ENCODE measurements at regions not wholly inside any gene's neighbourhood (a gene's known extent, or its start where the extent isn't known, plus 50 kb on each side); places are given as distances from the start of the nearest gene placed in this dataset.

DNA sequence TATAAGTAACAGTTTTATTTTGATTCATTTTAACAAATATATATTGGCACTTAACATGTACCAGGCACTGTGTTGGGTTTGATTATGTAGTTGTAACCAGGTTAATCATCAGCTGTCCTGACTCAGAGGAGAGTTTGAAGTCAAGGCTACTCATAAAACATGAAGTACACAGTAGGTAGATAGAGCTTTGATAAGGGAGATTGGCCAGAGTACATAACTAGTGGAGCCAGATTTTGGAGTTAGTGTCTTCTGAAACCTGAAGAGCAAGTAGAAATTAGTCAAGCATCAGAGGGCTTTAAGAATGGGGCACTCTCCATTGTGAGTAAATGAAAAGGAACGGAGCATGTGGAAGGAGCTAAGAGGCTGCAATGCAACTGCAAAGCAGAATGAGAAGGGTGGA is 333.9 kb downstream of the RFC3 start:
- H3K27me3 Mint-ChIP-seq (ENCODE audit: insufficient read depth, unreplicated experiment) = no peaks in the 10 kb centered on the region
- POLR2A ChIA-PET = interaction anchor here (0.6 to 0.7 kb wide), 2 partner anchors 69 to 758 kb away, joined by 3 read pairs; no protein-coding TSS in a partner anchor
- no TSS peak for BruUV-seq (replicated peaks)
- H3K4me3 Mint-ChIP-seq (ENCODE audit: unreplicated experiment) = no peak overlapping the region
- TF ChIP-seq, protein P1, sequence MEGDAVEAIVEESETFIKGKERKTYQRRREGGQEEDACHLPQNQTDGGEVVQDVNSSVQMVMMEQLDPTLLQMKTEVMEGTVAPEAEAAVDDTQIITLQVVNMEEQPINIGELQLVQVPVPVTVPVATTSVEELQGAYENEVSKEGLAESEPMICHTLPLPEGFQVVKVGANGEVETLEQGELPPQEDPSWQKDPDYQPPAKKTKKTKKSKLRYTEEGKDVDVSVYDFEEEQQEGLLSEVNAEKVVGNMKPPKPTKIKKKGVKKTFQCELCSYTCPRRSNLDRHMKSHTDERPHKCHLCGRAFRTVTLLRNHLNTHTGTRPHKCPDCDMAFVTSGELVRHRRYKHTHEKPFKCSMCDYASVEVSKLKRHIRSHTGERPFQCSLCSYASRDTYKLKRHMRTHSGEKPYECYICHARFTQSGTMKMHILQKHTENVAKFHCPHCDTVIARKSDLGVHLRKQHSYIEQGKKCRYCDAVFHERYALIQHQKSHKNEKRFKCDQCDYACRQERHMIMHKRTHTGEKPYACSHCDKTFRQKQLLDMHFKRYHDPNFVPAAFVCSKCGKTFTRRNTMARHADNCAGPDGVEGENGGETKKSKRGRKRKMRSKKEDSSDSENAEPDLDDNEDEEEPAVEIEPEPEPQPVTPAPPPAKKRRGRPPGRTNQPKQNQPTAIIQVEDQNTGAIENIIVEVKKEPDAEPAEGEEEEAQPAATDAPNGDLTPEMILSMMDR (IDR thresholded peaks at IDR 0.05; ENCODE audit: unreplicated experiment) = no peak
- no peak for DNase-seq (ENCODE audit: unreplicated experiment)
- no peaks in the 10 kb centered on the region for H3K36me3 Mint-ChIP-seq (ENCODE audit: insufficient read depth, unreplicated experiment)
- H3K4me1 Mint-ChIP-seq (ENCODE audit: insufficient read depth, unreplicated experiment) = peaks cover 19% of the 10 kb centered on the region
- H3K27ac Mint-ChIP-seq (ENCODE audit: low read depth, unreplicated experiment) = no peak overlapping the region
- intact Hi-C loops (cut with micrococcal nuclease) = no loop called here
- no peaks in the 10 kb centered on the region for H3K9me3 Mint-ChIP-seq (ENCODE audit: unreplicated experiment)
- CTCF ChIA-PET = interaction anchor here (1.8 kb wide), 1 partner anchor 75 kb away, joined by 9 read pairs; no protein-coding TSS in a partner anchor

DNA sequence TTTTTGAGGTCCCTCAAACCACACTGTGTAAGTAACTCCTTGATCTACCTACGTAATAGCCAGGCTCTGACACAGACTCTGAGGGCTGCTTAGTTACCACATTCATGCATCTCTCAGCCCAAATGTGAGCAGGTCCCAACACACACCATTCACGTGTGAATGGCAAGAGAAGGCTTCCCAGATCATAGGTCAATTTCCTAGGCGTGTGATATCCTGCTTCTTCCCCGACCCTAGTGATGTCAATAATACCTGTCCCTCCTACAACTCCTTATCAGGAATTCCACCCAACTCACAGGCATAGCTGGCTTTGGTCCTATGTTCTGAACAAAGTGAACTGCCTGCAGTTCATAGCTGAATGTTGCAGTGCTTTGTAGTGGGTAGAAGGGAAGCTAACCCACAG is 334.5 kb downstream of the RFC3 start:
- ChIA-PET POLR2A (interaction anchor here (0.7 to 0.8 kb wide), 2 partner anchors 28 to 212 kb away, joined by 3 read pairs; no protein-coding TSS in a partner anchor), CTCF (interaction anchor here (1.0 to 1.8 kb wide), 2 partner anchors 75 to 76 kb away, joined by 3 to 9 read pairs; no protein-coding TSS in a partner anchor)
- TF ChIP-seq, protein P1 (IDR thresholded peaks at IDR 0.05; ENCODE audit: unreplicated experiment) = no peak
- intact Hi-C loops (cut with micrococcal nuclease) = no loop called here
- H3K36me3 Mint-ChIP-seq (ENCODE audit: insufficient read depth, unreplicated experiment) = no peaks in the 10 kb centered on the region
- peaks cover 25% of the 10 kb centered on the region for H3K4me1 Mint-ChIP-seq (ENCODE audit: insufficient read depth, unreplicated experiment)
- no peaks in the 10 kb centered on the region for H3K9me3 Mint-ChIP-seq (ENCODE audit: unreplicated experiment)
- no peak overlapping the region for H3K27ac Mint-ChIP-seq (ENCODE audit: low read depth, unreplicated experiment)
- no peak overlapping the region for H3K4me3 Mint-ChIP-seq (ENCODE audit: unreplicated experiment)
- no peak for DNase-seq (ENCODE audit: unreplicated experiment)
- no peaks in the 10 kb centered on the region for H3K27me3 Mint-ChIP-seq (ENCODE audit: insufficient read depth, unreplicated experiment)
- BruUV-seq (replicated peaks) = no TSS peak

DNA sequence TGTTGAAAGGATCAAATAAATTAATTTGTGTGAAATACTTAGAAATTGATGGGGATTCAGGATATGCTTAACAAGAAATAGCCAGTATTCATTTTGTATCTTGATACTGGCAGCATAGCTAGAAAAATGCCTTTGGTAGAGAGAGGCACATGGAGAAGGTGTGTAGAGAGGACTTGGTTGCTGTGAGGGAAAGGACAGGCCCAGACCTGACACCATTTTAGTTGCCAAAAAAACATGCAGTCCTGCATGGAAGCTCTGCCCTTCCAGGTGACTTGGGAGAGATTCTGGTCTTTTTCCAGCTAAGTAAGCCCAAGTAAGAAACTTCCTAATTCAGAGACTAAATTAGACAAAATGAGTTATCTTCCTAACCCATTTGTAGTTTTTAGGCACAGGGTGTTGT is 335.0 kb downstream of the RFC3 start:
- DNase-seq (ENCODE audit: unreplicated experiment) = peak; percentile 31
- intact Hi-C loops (cut with micrococcal nuclease) = no loop called here
- Mint-ChIP-seq H3K36me3 (ENCODE audit: insufficient read depth, unreplicated experiment) (no peaks in the 10 kb centered on the region), H3K27ac (ENCODE audit: low read depth, unreplicated experiment) (no peak overlapping the region), H3K4me3 (ENCODE audit: unreplicated experiment) (no peak overlapping the region), H3K27me3 (ENCODE audit: insufficient read depth, unreplicated experiment) (no peaks in the 10 kb centered on the region), H3K9me3 (ENCODE audit: unreplicated experiment) (no peaks in the 10 kb centered on the region), H3K4me1 (ENCODE audit: insufficient read depth, unreplicated experiment) (peaks cover 28% of the 10 kb centered on the region)
- POLR2A ChIA-PET = interaction anchor here (0.7 to 0.9 kb wide), 3 partner anchors 28 to 212 kb away, joined by 3 read pairs; no protein-coding TSS in a partner anchor
- TF ChIP-seq, protein P1 (IDR thresholded peaks at IDR 0.05; ENCODE audit: unreplicated experiment) = no peak
- no TSS peak for BruUV-seq (replicated peaks)
- CTCF ChIA-PET = interaction anchor here (1.0 kb wide), 1 partner anchor 77 kb away, joined by 3 read pairs; no protein-coding TSS in a partner anchor

DNA sequence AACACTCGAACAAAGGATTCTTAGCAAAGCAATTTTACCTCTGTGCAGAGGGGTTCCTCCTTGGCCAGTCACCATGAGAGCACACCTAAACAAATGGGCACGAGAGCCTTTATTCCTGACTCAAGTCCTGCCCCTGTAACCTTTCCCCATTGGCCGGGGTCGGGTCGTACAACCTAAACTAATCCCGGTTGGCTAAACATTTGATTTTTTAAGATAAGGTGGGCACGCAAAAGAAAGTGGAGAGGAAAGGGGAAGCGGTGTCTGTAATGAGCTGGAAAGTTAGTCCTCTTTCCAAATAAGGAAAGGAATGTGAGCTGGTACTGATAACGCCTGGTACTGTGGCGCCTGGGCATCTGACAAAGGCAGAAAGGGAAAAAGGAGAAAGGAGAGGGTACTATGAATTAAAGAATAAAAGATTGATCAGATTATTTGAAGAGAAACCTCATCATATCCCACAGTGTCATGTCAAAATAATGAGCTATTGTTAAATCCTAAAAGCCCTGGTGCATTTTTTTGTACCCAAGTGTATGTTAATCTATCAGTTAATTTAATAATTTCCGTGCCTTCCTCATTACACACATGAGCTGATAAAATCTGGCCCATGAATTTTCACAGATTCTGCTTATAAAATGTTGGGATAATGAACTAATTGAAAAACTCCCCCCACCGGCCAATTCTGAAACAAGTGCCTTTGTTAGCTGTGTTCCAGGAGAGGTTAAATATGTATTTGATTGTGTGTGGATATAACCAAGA is 335.7 kb downstream of the RFC3 start:
- TF ChIP-seq, protein P1 (IDR thresholded peaks at IDR 0.05; ENCODE audit: unreplicated experiment) = no peak
- intact Hi-C loops (cut with micrococcal nuclease) = no loop called here
- no TSS peak for BruUV-seq (replicated peaks)
- POLR2A ChIA-PET = interaction anchor here (0.8 to 1.0 kb wide), 3 partner anchors 23 to 213 kb away, joined by 3 to 4 read pairs (median 3); no protein-coding TSS in a partner anchor
- Mint-ChIP-seq H3K4me3 (ENCODE audit: unreplicated experiment) (no peak overlapping the region), H3K27me3 (ENCODE audit: insufficient read depth, unreplicated experiment) (no peaks in the 10 kb centered on the region), H3K36me3 (ENCODE audit: insufficient read depth, unreplicated experiment) (no peaks in the 10 kb centered on the region), H3K4me1 (ENCODE audit: insufficient read depth, unreplicated experiment) (peaks cover 28% of the 10 kb centered on the region), H3K9me3 (ENCODE audit: unreplicated experiment) (no peaks in the 10 kb centered on the region), H3K27ac (ENCODE audit: low read depth, unreplicated experiment) (no peak overlapping the region)
- CTCF ChIA-PET = interaction anchor here (0.6 to 1.0 kb wide), 2 partner anchors 77 to 148 kb away, joined by 3 read pairs; no protein-coding TSS in a partner anchor
- DNase-seq (ENCODE audit: unreplicated experiment) = no peak

Data from MCF 10A (cell line).